ENCODE measurements at regions not wholly inside any gene's neighbourhood (a gene's known extent, or its start where the extent isn't known, plus 50 kb on each side); places are given as distances from the start of the nearest gene placed in this dataset.

- no peaks in the 10 kb centered on the region for H3K9me2 ChIP-seq (replicated peaks; ENCODE audit: control insufficient read depth, low read length)
- H3K4me2 ChIP-seq (ENCODE audit: low read length) = no peak overlapping the region
- H3K4me1 ChIP-seq (ENCODE audit: control insufficient read depth, low read length) = peaks cover 47% of the 10 kb centered on the region
- no peak for TF ChIP-seq EZH2phosphoT487 (IDR thresholded peaks at IDR 0.05; ENCODE audit: borderline replicate concordance, low read length)
- TF ChIP-seq CTCF (IDR thresholded peaks at IDR 0.05; ENCODE audit: low read depth, low read length, poor library complexity, severe bottlenecking) = no peak
- H3K9me3 ChIP-seq (ENCODE audit: control insufficient read depth, insufficient read depth, low read length) = no peaks in the 10 kb centered on the region
- H3K27ac ChIP-seq (ENCODE audit: low read depth, low read length) = no peak overlapping the region
- H3F3A ChIP-seq (ENCODE audit: control insufficient read depth, insufficient read depth) = peaks cover 4% of the 10 kb centered on the region
- no peaks in the 10 kb centered on the region for H3K79me2 ChIP-seq (ENCODE audit: control insufficient read depth, low read length)
- no peaks in the 10 kb centered on the region for H4K20me1 ChIP-seq (ENCODE audit: control insufficient read depth, insufficient read depth, low read depth, low read length)
- peaks cover 4% of the 10 kb centered on the region; the same call in 1 of the 2 replicates for H3K36me3 ChIP-seq (ENCODE audit: control insufficient read depth, low read length)
- H3K4me3 ChIP-seq (ENCODE audit: low read length) = no peak overlapping the region
- no peaks in the 10 kb centered on the region for H3K27me3 ChIP-seq (ENCODE audit: control insufficient read depth, low read length)
Observed at GRCh38 chr9:94504358-94504757, 50.5 kb upstream of the PCAT7 start.
